K562 (cell line): ENCODE measurements at regions not wholly inside any gene's neighbourhood (a gene's known extent, or its start where the extent isn't known, plus 50 kb on each side); places are given as distances from the start of the nearest gene placed in this dataset.

Experiments used
- ATAC-seq: fragments of 200-7000 bp; cut with Tn5 transposase; 3 replicates; pipeline ENCODE4 v1.9.1; 2020; ENCODE audit warnings: moderate library complexity
- BruUV-seq: library from RNA; stranded (reverse); fragments of 400-500 nt; replicated peaks from 2 replicates; lab custom pipeline; 2021; lab: Mats Ljungman, UMichigan
- CTCF ChIA-PET: fragments of 300-600 bp; formaldehyde crosslinking; extraction: SDS; loops from one replicate; lab custom pipeline; 2021; ENCODE audit warnings: low intra/inter-chr PET ratio; lab: Yijun Ruan, JAX
- POLR2A ChIA-PET: fragments of 300-600, 350-650 bp; sonication (Branson Sonifier 250); formaldehyde crosslinking; extraction: SDS; loops from one replicate; lab custom pipeline; 2021; ENCODE audit warnings: antibody characterized with exemption, inconsistent platforms; lab: Yijun Ruan, JAX
- DNase-seq, 4 experiments: peaks; one replicate each; pipeline versions ENCODE4 v3.0.0 to v3.0.0-alpha.2; 2011 to 2018; ENCODE audit warnings: low spot score in 3 of 4, mixed read lengths in 3 of 4; ENCODE audit errors: extremely low read depth in 1 of 4
- FAIRE-seq: peaks from 2 replicates; lab custom pipeline; 2011; peaks lifted over from hg19 to GRCh38; lab: Jason Lieb, UNC
- H2AFZ ChIP-seq: 2 replicates; pipeline ENCODE4 v1.6.0; 2011; ENCODE audit warnings: low read depth, low read length, control low read depth, inconsistent platforms
- H3K27ac ChIP-seq: fragments of 200-600 bp; 3 replicates; pipeline ENCODE4 v1.8.0; 2011; ENCODE audit warnings: low read depth, mild to moderate bottlenecking, control low read depth, inconsistent platforms, low read length, moderate library complexity, mixed read lengths; ENCODE audit errors: extremely low read depth
- H3K27me3 ChIP-seq, 2 experiments: fragments of 300-600 bp in 1 of 2; 2 replicates in 1 of 2; 3 replicates in 1 of 2; pipeline versions ENCODE4 v1.6.0 to v1.8.0; 2011; ENCODE audit warnings: inconsistent platforms in 2 of 2, low read length in 2 of 2, mild to moderate bottlenecking in 1 of 2, mixed read lengths in 1 of 2, moderate library complexity in 1 of 2; ENCODE audit not compliant: control insufficient read depth in 2 of 2, insufficient read depth in 2 of 2
- H3K36me3 ChIP-seq: fragments of 300-600 bp; 3 replicates; pipeline ENCODE4 v1.8.0; 2011; ENCODE audit warnings: mild to moderate bottlenecking, low read length, inconsistent platforms; ENCODE audit not compliant: control insufficient read depth, insufficient read depth
- H3K4me1 ChIP-seq, 2 experiments: fragments of 200-600 bp in 1 of 2; replicated peaks in 1 of 2; 2 replicates in 1 of 2; 3 replicates in 1 of 2; pipeline versions ENCODE4 v1.5.1 to v1.8.0; 2011; ENCODE audit warnings: inconsistent platforms in 2 of 2, low read length in 2 of 2, mild to moderate bottlenecking in 1 of 2, mixed read lengths in 1 of 2, moderate library complexity in 1 of 2; ENCODE audit not compliant: control insufficient read depth in 2 of 2, insufficient read depth in 2 of 2
- H3K4me2 ChIP-seq: 2 replicates; pipeline ENCODE4 v1.6.1; 2011; ENCODE audit warnings: low read length, control low read depth, inconsistent platforms, mixed read lengths; ENCODE audit not compliant: insufficient read depth
- H3K4me3 ChIP-seq: fragments of 200-600 bp; sonication (generic), shearing (Covaris generic); 2 replicates; pipeline ENCODE4 v1.5.1; 2016; ENCODE audit warnings: control low read depth, inconsistent platforms
- H3K79me2 ChIP-seq: fragments of 200-600 bp; 3 replicates; pipeline ENCODE4 v1.8.0; 2011; ENCODE audit warnings: low read length, inconsistent platforms; ENCODE audit not compliant: control insufficient read depth, insufficient read depth
- H3K9ac ChIP-seq, 2 experiments: 2 replicates each; pipeline versions ENCODE4 v1.6.0 to v1.6.1; 2011; ENCODE audit warnings: low read depth in 2 of 2, low read length in 2 of 2, control low read depth in 1 of 2, inconsistent platforms in 1 of 2, mild to moderate bottlenecking in 1 of 2, mixed read lengths in 1 of 2; ENCODE audit not compliant: insufficient read depth in 1 of 2
- H3K9me1 ChIP-seq: one replicate; pipeline ENCODE4 v1.6.0; 2011; ENCODE audit warnings: inconsistent platforms, mild to moderate bottlenecking, low read length, moderate library complexity; ENCODE audit not compliant: control insufficient read depth, insufficient read depth
- H3K9me3 ChIP-seq: replicated peaks from 2 replicates; pipeline ENCODE4 v1.5.1; 2011; ENCODE audit warnings: low read depth, low read length, inconsistent platforms; ENCODE audit not compliant: control insufficient read depth, insufficient read depth
- H4K20me1 ChIP-seq: replicated peaks from 2 replicates; pipeline ENCODE4 v1.6.1; 2011; ENCODE audit warnings: low read length, inconsistent platforms, mixed read lengths; ENCODE audit not compliant: control insufficient read depth, insufficient read depth
- BDP1 ChIP-seq: IDR thresholded peaks from 3 replicates; pipeline ENCODE4 v1.6.1; 2011; ENCODE audit not compliant: insufficient read length, insufficient read depth
- DDX20 ChIP-seq: fragments of 450-650 bp; IDR thresholded peaks from 2 replicates; pipeline ENCODE4 v1.6.1; 2016; ENCODE audit warnings: missing genetic modification characterization, low read depth, mild to moderate bottlenecking, missing compliant biosample characterization, moderate library complexity
- ESRRA ChIP-seq: fragments of 450-650 bp; IDR thresholded peaks from 2 replicates; pipeline ENCODE4 v1.6.1; 2014; ENCODE audit warnings: low read depth, mild to moderate bottlenecking, moderate library complexity, borderline replicate concordance
- HINFP ChIP-seq: fragments of 450-650 bp; conservative IDR thresholded peaks from 2 replicates; pipeline ENCODE4 v1.6.1; 2016; ENCODE audit warnings: missing genetic modification characterization, low read depth, mild to moderate bottlenecking, control low read depth, missing compliant biosample characterization
- KAT8 ChIP-seq: fragments of 450-650 bp; IDR thresholded peaks from 2 replicates; pipeline ENCODE4 v1.6.1; 2016; ENCODE audit warnings: low read depth, mild to moderate bottlenecking
- KDM1A ChIP-seq, 2 experiments: fragments of 450-650 bp; IDR thresholded peaks; 2 replicates each; pipeline ENCODE4 v1.6.1; 2016; ENCODE audit warnings: mild to moderate bottlenecking in 2 of 2
- L3MBTL2 ChIP-seq: fragments of 450-650 bp; IDR thresholded peaks from 2 replicates; pipeline ENCODE4 v1.6.1; 2016; ENCODE audit warnings: mild to moderate bottlenecking, moderate library complexity
- PPARD ChIP-seq: fragments of 250-450 bp; sonication (Bioruptor Pico); IDR thresholded peaks from 2 replicates; pipeline ENCODE4 v1.8.0; 2022; ENCODE audit warnings: inconsistent platforms, mild to moderate bottlenecking, moderate library complexity
- RERE ChIP-seq: sonication (generic); formaldehyde crosslinking; IDR thresholded peaks from 2 replicates; pipeline ENCODE4 v1.8.0; 2023; ENCODE audit warnings: missing genetic modification reagents, mild to moderate bottlenecking, borderline replicate concordance
- TEAD1 ChIP-seq, 2 experiments: fragments of 450-650 bp in 1 of 2; sonication (generic) in 1 of 2; formaldehyde crosslinking; IDR thresholded peaks; 2 replicates each; pipeline versions ENCODE4 v1.4.0 to v1.8.0; 2020 to 2022; ENCODE audit warnings: mild to moderate bottlenecking in 2 of 2, missing genetic modification reagents in 1 of 2
- ZFP30 ChIP-seq: fragments of 250-450 bp; sonication (Bioruptor Pico); IDR thresholded peaks from 2 replicates; pipeline ENCODE4 v1.8.0; 2022; ENCODE audit warnings: moderate library complexity, mild to moderate bottlenecking, inconsistent platforms, borderline replicate concordance
- ZFP36 ChIP-seq: fragments of 150-350 bp; IDR thresholded peaks from 2 replicates; pipeline ENCODE4 v1.6.1; 2018; ENCODE audit warnings: low read length, low read depth; ENCODE audit not compliant: partially characterized antibody
- ZNF639 ChIP-seq, 2 experiments: fragments of 200-800 bp in 1 of 2; sonication (Bioruptor generic) in 1 of 2; sonication (generic) in 1 of 2; formaldehyde crosslinking in 1 of 2; IDR thresholded peaks in 1 of 2; conservative IDR thresholded peaks in 1 of 2; 2 replicates each; pipeline versions ENCODE4 v1.5.0 to v1.6.1; 2016 to 2020; ENCODE audit warnings: missing compliant biosample characterization in 1 of 2, missing genetic modification characterization in 1 of 2, missing genetic modification reagents in 1 of 2
- WGBS: fragments of 100-300 bp; shearing (Covaris generic); methylation state at CpG from one replicate; pipeline ENCODE4 v1.1.6; 2016; ENCODE audit warnings: low coverage, mixed read lengths; ENCODE audit not compliant: insufficient coverage; ENCODE audit errors: missing lambda C conversion rate; 5-methylcytosine and 5-hydroxymethylcytosine counted together
- in situ Hi-C: fragments of 300-500 bp; cut with MboI; formaldehyde crosslinking; loops from 4 replicates; pipeline ENCODE4 v1.15.0; 2018; ENCODE audit warnings: inconsistent platforms, mixed read lengths
- intact Hi-C: fragments of 100-400 bp; cut with micrococcal nuclease; formaldehyde crosslinking; loops from 2 replicates; pipeline ENCODE4 v1.14.2; 2022

GRCh38 chr16:6929868-6930267, 402.8 kb upstream of the RBFOX1 start:
- BruUV-seq = no TSS peak
- DNase-seq = no peak
- Histone ChIP-seq H3K79me2 (no peaks in the 10 kb centered on the region), H3K9me3 (no peaks in the 10 kb centered on the region), H3K9ac (no peak overlapping the region), H3K4me2 (no peak overlapping the region), H2AFZ (no peak overlapping the region), H3K27me3 (no peaks in the 10 kb centered on the region; a peak in 1 of 5 replicates), H3K9me1 (no peaks in the 10 kb centered on the region), H3K4me3 (no peak overlapping the region), H3K4me1 (no peaks in the 10 kb centered on the region), H3K36me3 (no peaks in the 10 kb centered on the region), H3K27ac (no peak overlapping the region), H4K20me1 (no peaks in the 10 kb centered on the region; the same call in 1 of the 2 replicates)
- ChIA-PET POLR2A (interaction anchor here (0.8 kb wide), 1 partner anchor 60 kb away, joined by 3 read pairs; no protein-coding TSS in a partner anchor), CTCF (no interaction called here)
- in situ Hi-C loops = loop anchor here (10.0 kb wide), 1 partner anchor 965 kb away; no protein-coding TSS in a partner anchor
- WGBS = 0% methylated on average over 4 of the region's 4 CpGs
- ATAC-seq = no peak
- TF ChIP-seq BDP1 (no peak), PPARD (no peak), ZNF639 (CRISPR knock-in tag; conservative IDR thresholded peaks at IDR 0.05 in 1 of 2, IDR thresholded peaks at IDR 0.05 in 1 of 2) (no peak), KAT8 (no peak), ZFP30 (CRISPR knock-in tag) (no peak), ZFP36 (no peak), L3MBTL2 (no peak), HINFP (tag) (no peak), TEAD1 (CRISPR knock-in tag; IDR thresholded peaks at IDR 0.05) (no peak), DDX20 (tag) (no peak), RERE (CRISPR knock-in tag) (no peak), ESRRA (no peak), KDM1A (IDR thresholded peaks at IDR 0.05) (no peak)
- intact Hi-C loops = no loop called here
- no peak for FAIRE-seq
